ENCODE measurements at regions not wholly inside any gene's neighbourhood (a gene's known extent, or its start where the extent isn't known, plus 50 kb on each side); places are given as distances from the start of the nearest gene placed in this dataset.
"Not testable (repeated sequence)": the region's sequence is repeated elsewhere in the genome, so short reads cannot be mapped to it uniquely, and the experiment has no call there.

- ATAC-seq (no peak), DNase-seq (ENCODE audit: low spot score in 2 of 2) (no peak)
- Mint-ChIP-seq H3K36me3 (peaks cover 0 to 4% of the 10 kb centered on the region in 2 donors), H3K27ac (no peak overlapping the region), H3K9me3 (peaks cover 11% of the 10 kb centered on the region in 2 donors)
Observed at GRCh38 chr14:80084196-80084595, 127.1 kb downstream of the DIO2 start.

GRCh38 chr14:80080601-80081000, 130.7 kb downstream of the DIO2 start:
- DNase-seq (ENCODE audit: low spot score in 2 of 2): no peak
- Mint-ChIP-seq H3K9me3 (peaks cover 14 to 26% of the 10 kb centered on the region in 2 donors), H3K36me3 (no peaks in the 10 kb centered on the region), H3K27ac (no peak overlapping the region)
- no peak for ATAC-seq

- Mint-ChIP-seq H3K36me3 (no peaks in the 10 kb centered on the region), H3K27ac (no peak overlapping the region), H3K9me3 (peaks cover 22% of the 10 kb centered on the region in 2 donors)
- ATAC-seq: no peak
- no peak for DNase-seq (ENCODE audit: low spot score in 2 of 2)
Observed at GRCh38 chr14:80078501-80078900, 132.8 kb downstream of the DIO2 start.

GRCh38 chr14:80077262-80077661, 134.0 kb downstream of the DIO2 start:
- DNase-seq (ENCODE audit: low spot score in 2 of 2) (no peak), ATAC-seq (no peak)
- Mint-ChIP-seq H3K9me3 (peaks cover 22 to 26% of the 10 kb centered on the region in 2 donors), H3K36me3 (no peaks in the 10 kb centered on the region), H3K27ac (no peak overlapping the region)

- peaks cover 25 to 33% of the 10 kb centered on the region in 2 donors for H3K9me3 Mint-ChIP-seq
- DNase-seq (ENCODE audit: low spot score in 2 of 2) (no peak), ATAC-seq (no peak)
- H3K36me3 Mint-ChIP-seq: no peaks in the 10 kb centered on the region
- H3K27ac Mint-ChIP-seq: no peak overlapping the region
Observed at GRCh38 chr14:80074900-80075574, 136.3 kb downstream of the DIO2 start.

GRCh38 chr14:80059041-80059440, 152.3 kb downstream of the DIO2 start:
- H3K9me3 Mint-ChIP-seq: peaks cover 5 to 12% of the 10 kb centered on the region in 2 donors
- H3K27ac Mint-ChIP-seq: no peak overlapping the region
- DNase-seq (ENCODE audit: low spot score in 2 of 2) (no peak), ATAC-seq (no peak)
- peaks cover 0 to 4% of the 10 kb centered on the region in 2 donors for H3K36me3 Mint-ChIP-seq

- peak overlapping the region in 1 of 2 donors; percentile 15 for H3K27ac Mint-ChIP-seq
- DNase-seq (ENCODE audit: low spot score in 2 of 2): no peak
- H3K36me3 Mint-ChIP-seq: peaks cover 0 to 4% of the 10 kb centered on the region in 2 donors
- ATAC-seq: no peak
- peaks cover 5 to 6% of the 10 kb centered on the region in 2 donors for H3K9me3 Mint-ChIP-seq
Observed at GRCh38 chr14:80056497-80056801, 154.9 kb downstream of the DIO2 start.

- ATAC-seq: no peak
- H3K36me3 Mint-ChIP-seq: peaks cover 0 to 4% of the 10 kb centered on the region in 2 donors
- H3K27ac Mint-ChIP-seq: peak overlapping the region in 1 of 2 donors; percentile 15
- DNase-seq (ENCODE audit: low spot score in 2 of 2): no peak
- peaks cover 5 to 6% of the 10 kb centered on the region in 2 donors for H3K9me3 Mint-ChIP-seq
Observed at GRCh38 chr14:80055667-80056496, 155.4 kb downstream of the DIO2 start.

- peaks cover 0 to 4% of the 10 kb centered on the region in 2 donors for H3K36me3 Mint-ChIP-seq
- peaks cover 5 to 6% of the 10 kb centered on the region in 2 donors for H3K9me3 Mint-ChIP-seq
- ATAC-seq (no peak), DNase-seq (ENCODE audit: low spot score in 2 of 2) (no peak)
- no peak overlapping the region for H3K27ac Mint-ChIP-seq
Observed at GRCh38 chr14:80055226-80055625, 156.1 kb downstream of the DIO2 start.

GRCh38 chr14:80054020-80054419, 157.3 kb downstream of the DIO2 start:
- ATAC-seq (no peak), DNase-seq (ENCODE audit: low spot score in 2 of 2) (no peak)
- H3K27ac Mint-ChIP-seq: no peak overlapping the region
- H3K9me3 Mint-ChIP-seq: no peaks in the 10 kb centered on the region
- H3K36me3 Mint-ChIP-seq: no peaks in the 10 kb centered on the region

GRCh38 chr14:80049055-80049454, 162.2 kb downstream of the DIO2 start:
- DNase-seq (ENCODE audit: low spot score in 2 of 2): no peak
- H3K36me3 Mint-ChIP-seq: no peaks in the 10 kb centered on the region
- no peak overlapping the region for H3K27ac Mint-ChIP-seq
- peaks cover 2 to 8% of the 10 kb centered on the region in 2 donors for H3K9me3 Mint-ChIP-seq
- ATAC-seq: no peak

GRCh38 chr14:80047761-80048160, 163.5 kb downstream of the DIO2 start:
- peaks cover 5 to 8% of the 10 kb centered on the region in 2 donors for H3K9me3 Mint-ChIP-seq
- DNase-seq (ENCODE audit: low spot score in 2 of 2) (no peak), ATAC-seq (no peak)
- no peaks in the 10 kb centered on the region for H3K36me3 Mint-ChIP-seq
- H3K27ac Mint-ChIP-seq: no peak overlapping the region

GRCh38 chr14:80037349-80037748, 174.0 kb downstream of the DIO2 start:
- no peak for ATAC-seq

GRCh38 chr14:80024417-80024816, 186.9 kb downstream of the DIO2 start:
- Mint-ChIP-seq H3K9me3 (peaks cover 11 to 12% of the 10 kb centered on the region in 2 donors), H3K27ac (no peak overlapping the region), H3K36me3 (peaks cover 0 to 7% of the 10 kb centered on the region in 2 donors)
- no peak for DNase-seq (ENCODE audit: low spot score in 2 of 2)
- no peak for ATAC-seq

More at GRCh38 chr14:80037349-80037748, 174.0 kb downstream of the DIO2 start:
- Mint-ChIP-seq H3K9me3 (peaks cover 3% of the 10 kb centered on the region in 2 donors), H3K36me3 (no peaks in the 10 kb centered on the region), H3K27ac (no peak overlapping the region)
- DNase-seq (ENCODE audit: low spot score in 2 of 2): no peak

- not testable (repeated sequence) for DNase-seq (ENCODE audit: low spot score in 2 of 2); H3K36me3 Mint-ChIP-seq; ATAC-seq; H3K27ac Mint-ChIP-seq
- H3K9me3 Mint-ChIP-seq: peaks cover 9 to 14% of the 10 kb centered on the region in 2 donors
Observed at GRCh38 chr14:80018476-80018875, 192.8 kb downstream of the DIO2 start.

- Mint-ChIP-seq H3K36me3 (no peaks in the 10 kb centered on the region), H3K9me3 (peaks cover 9 to 14% of the 10 kb centered on the region in 2 donors), H3K27ac (no peak overlapping the region)
- ATAC-seq (no peak), DNase-seq (ENCODE audit: low spot score in 2 of 2) (no peak)
Observed at GRCh38 chr14:80017795-80018194, 193.5 kb downstream of the DIO2 start.

- H3K36me3 Mint-ChIP-seq; DNase-seq (ENCODE audit: low spot score in 2 of 2); ATAC-seq: not testable (repeated sequence)
Observed at GRCh38 chr14:80010245-80010644, 201.1 kb downstream of the DIO2 start.

More at GRCh38 chr14:80010245-80010644, 201.1 kb downstream of the DIO2 start:
- H3K9me3 Mint-ChIP-seq: peaks cover 10 to 14% of the 10 kb centered on the region in 2 donors
- not testable (repeated sequence) for H3K27ac Mint-ChIP-seq
